ENCODE measurements at regions not wholly inside any gene's neighbourhood (a gene's known extent, or its start where the extent isn't known, plus 50 kb on each side); places are given as distances from the start of the nearest gene placed in this dataset.

GRCh38 chr4:107213880-107214279 is 177.8 kb upstream of the DKK2 start:
- Histone ChIP-seq H3K9me2 (ENCODE audit: insufficient read depth, low read length) (no peaks in the 10 kb centered on the region), H3K4me3 (ENCODE audit: low read length) (no peak overlapping the region), H3K79me2 (replicated peaks; ENCODE audit: insufficient read depth, low read length) (no peaks in the 10 kb centered on the region), H2AFZ (ENCODE audit: low read depth, low read length) (no peak overlapping the region), H3K27me3 (ENCODE audit: insufficient read depth, low read depth, low read length) (no peaks in the 10 kb centered on the region), H3F3A (ENCODE audit: insufficient read depth, low read length, poor library complexity, severe bottlenecking) (no peaks in the 10 kb centered on the region), H3K27ac (ENCODE audit: low read length) (no peak overlapping the region), H3K36me3 (ENCODE audit: insufficient read depth, low read length) (no peaks in the 10 kb centered on the region), H3K4me2 (ENCODE audit: low read length) (no peak overlapping the region), H4K20me1 (ENCODE audit: insufficient read depth) (no peaks in the 10 kb centered on the region), H3K9me3 (ENCODE audit: low read length) (no peaks in the 10 kb centered on the region), H3K9ac (ENCODE audit: low read length) (no peak overlapping the region)
- TF ChIP-seq EZH2 (IDR thresholded peaks at IDR 0.05; ENCODE audit: borderline replicate concordance, insufficient read depth, low read length, poor library complexity, severe bottlenecking) (no peak), MXI1 (conservative IDR thresholded peaks at IDR 0.05; ENCODE audit: poor library complexity, severe bottlenecking) (no peak), REST (IDR thresholded peaks at IDR 0.05; ENCODE audit: borderline replicate concordance) (no peak), SMC3 (conservative IDR thresholded peaks at IDR 0.05; ENCODE audit: poor library complexity) (no peak), EP300 (conservative IDR thresholded peaks at IDR 0.05; ENCODE audit: poor library complexity, severe bottlenecking) (no peak), CTCF (IDR thresholded peaks at IDR 0.05; ENCODE audit: poor library complexity, severe bottlenecking) (no peak), POLR2AphosphoS5 (IDR thresholded peaks at IDR 0.05) (no peak), TAF1 (IDR thresholded peaks at IDR 0.05; ENCODE audit: low read depth) (no peak), RAD21 (conservative IDR thresholded peaks at IDR 0.05) (no peak)

GRCh38 chr4:107213410-107213809 is 177.3 kb upstream of the DKK2 start:
- H3F3A ChIP-seq (ENCODE audit: insufficient read depth, low read length, poor library complexity, severe bottlenecking) = no peaks in the 10 kb centered on the region

More at GRCh38 chr4:107213410-107213809, 177.3 kb upstream of the DKK2 start:
- H3K4me3 ChIP-seq (ENCODE audit: low read length) = no peak overlapping the region
- TF ChIP-seq REST (IDR thresholded peaks at IDR 0.05; ENCODE audit: borderline replicate concordance) (no peak), POLR2AphosphoS5 (IDR thresholded peaks at IDR 0.05) (no peak), CTCF (IDR thresholded peaks at IDR 0.05; ENCODE audit: poor library complexity, severe bottlenecking) (no peak), EP300 (conservative IDR thresholded peaks at IDR 0.05; ENCODE audit: poor library complexity, severe bottlenecking) (no peak), SMC3 (conservative IDR thresholded peaks at IDR 0.05; ENCODE audit: poor library complexity) (no peak), TAF1 (IDR thresholded peaks at IDR 0.05; ENCODE audit: low read depth) (no peak), EZH2 (IDR thresholded peaks at IDR 0.05; ENCODE audit: borderline replicate concordance, insufficient read depth, low read length, poor library complexity, severe bottlenecking) (no peak), MXI1 (conservative IDR thresholded peaks at IDR 0.05; ENCODE audit: poor library complexity, severe bottlenecking) (no peak), RAD21 (conservative IDR thresholded peaks at IDR 0.05) (no peak)
- H3K27ac ChIP-seq (ENCODE audit: low read length) = no peak overlapping the region
- H3K9me3 ChIP-seq (ENCODE audit: low read length) = no peaks in the 10 kb centered on the region
- no peaks in the 10 kb centered on the region for H3K79me2 ChIP-seq (replicated peaks; ENCODE audit: insufficient read depth, low read length)
- no peaks in the 10 kb centered on the region for H3K36me3 ChIP-seq (ENCODE audit: insufficient read depth, low read length)
- no peak overlapping the region for H3K4me2 ChIP-seq (ENCODE audit: low read length)
- no peaks in the 10 kb centered on the region for H3K27me3 ChIP-seq (ENCODE audit: insufficient read depth, low read depth, low read length)
- H2AFZ ChIP-seq (ENCODE audit: low read depth, low read length) = no peak overlapping the region
- H4K20me1 ChIP-seq (ENCODE audit: insufficient read depth) = no peaks in the 10 kb centered on the region
- H3K9ac ChIP-seq (ENCODE audit: low read length) = no peak overlapping the region
- no peaks in the 10 kb centered on the region for H3K9me2 ChIP-seq (ENCODE audit: insufficient read depth, low read length)

All from neural cell (in vitro differentiated cells).